Ishikawa (cell line): ENCODE measurements at regions not wholly inside any gene's neighbourhood (a gene's known extent, or its start where the extent isn't known, plus 50 kb on each side); places are given as distances from the start of the nearest gene placed in this dataset.

Experiments used
- CEBPB ChIP-seq: IDR thresholded peaks from 2 replicates; pipeline ENCODE4 v1.6.1; 2012
- CREB1 ChIP-seq: IDR thresholded peaks from 2 replicates; pipeline ENCODE4 v1.6.1; 2012; ENCODE audit warnings: low read depth
- EGR1 ChIP-seq: IDR thresholded peaks from 2 replicates; pipeline ENCODE4 v1.6.1; 2012
- EP300 ChIP-seq: IDR thresholded peaks from 2 replicates; pipeline ENCODE4 v1.6.1; 2012; ENCODE audit warnings: borderline replicate concordance
- FOXM1 ChIP-seq: IDR thresholded peaks from 2 replicates; pipeline ENCODE4 v1.6.1; 2012; ENCODE audit warnings: low read depth, borderline replicate concordance
- NFIC ChIP-seq: IDR thresholded peaks from 2 replicates; pipeline ENCODE4 v1.6.1; 2012
- RAD21 ChIP-seq: IDR thresholded peaks from 2 replicates; pipeline ENCODE4 v1.6.1; 2012; ENCODE audit warnings: low read depth
- REST ChIP-seq: IDR thresholded peaks from 2 replicates; pipeline ENCODE4 v1.6.1; 2012; ENCODE audit warnings: low read depth, mild to moderate bottlenecking
- TAF1 ChIP-seq: IDR thresholded peaks from 2 replicates; pipeline ENCODE4 v1.6.1; 2012; ENCODE audit warnings: low read depth, mild to moderate bottlenecking
- TCF12 ChIP-seq: IDR thresholded peaks from 2 replicates; pipeline ENCODE4 v1.6.1; 2012; ENCODE audit warnings: low read depth
- USF1 ChIP-seq: IDR thresholded peaks from 2 replicates; pipeline ENCODE4 v1.6.1; 2012
- YY1 ChIP-seq: IDR thresholded peaks from 2 replicates; pipeline ENCODE4 v1.6.1; 2012; ENCODE audit warnings: low read depth
- ZBTB7A ChIP-seq: IDR thresholded peaks from 2 replicates; pipeline ENCODE4 v1.6.1; 2012; ENCODE audit warnings: low read depth
- TF ChIP-seq, protein P1 (sequence below): IDR thresholded peaks from 2 replicates; pipeline ENCODE4 v1.6.1; 2012

GRCh38 chr22:48982321-48982905 is 845.3 kb downstream of the BRD1 start:
- no peak for TF ChIP-seq TAF1
- TF ChIP-seq RAD21 = no peak
- TF ChIP-seq EP300 = no peak
- no peak for TF ChIP-seq CREB1
- TF ChIP-seq, protein P1, sequence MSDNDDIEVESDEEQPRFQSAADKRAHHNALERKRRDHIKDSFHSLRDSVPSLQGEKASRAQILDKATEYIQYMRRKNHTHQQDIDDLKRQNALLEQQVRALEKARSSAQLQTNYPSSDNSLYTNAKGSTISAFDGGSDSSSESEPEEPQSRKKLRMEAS = no peak
- no peak for TF ChIP-seq REST
- TF ChIP-seq ZBTB7A = no peak
- TF ChIP-seq YY1 = no peak
- TF ChIP-seq USF1 = no peak
- TF ChIP-seq FOXM1 = no peak
- no peak for TF ChIP-seq TCF12
- TF ChIP-seq CEBPB = no peak
- TF ChIP-seq NFIC = no peak
- TF ChIP-seq EGR1 = no peak
